CD4-positive, CD25-positive, alpha-beta regulatory T cell (primary cell): ENCODE measurements at regions not wholly inside any gene's neighbourhood (a gene's known extent, or its start where the extent isn't known, plus 50 kb on each side); places are given as distances from the start of the nearest gene placed in this dataset.

Source experiments
- ATAC-seq, 2 donors: fragments of 150-1000 bp; cut with Tn5 transposase; one replicate each; pipeline ENCODE4 v1.10.0; 2021; ENCODE audit warnings: low read depth in 2 of 2, moderate number of reproducible peaks in 2 of 2, moderate library complexity in 1 of 2
- DNase-seq, 3 donors: peaks; one replicate each; pipeline versions ENCODE4 v3.0.0 to v3.0.0-alpha.2; 2012 to 2022; ENCODE audit warnings: mixed read lengths in 1 of 3
- H3K27ac ChIP-seq: one replicate; pipeline ENCODE4 v1.7.0; 2013; ENCODE audit warnings: mild to moderate bottlenecking, low read length; ENCODE audit not compliant: insufficient read depth, poor library complexity, severe bottlenecking
- H3K27me3 ChIP-seq: one replicate; pipeline ENCODE4 v1.7.0; 2013; ENCODE audit warnings: low read length; ENCODE audit not compliant: control insufficient read depth, insufficient read depth
- H3K36me3 ChIP-seq: one replicate; pipeline ENCODE4 v1.7.0; 2013; ENCODE audit warnings: mild to moderate bottlenecking, low read length, moderate library complexity; ENCODE audit not compliant: control insufficient read depth, insufficient read depth
- H3K4me1 ChIP-seq: 2 replicates; pipeline ENCODE4 v1.7.0; 2013; ENCODE audit warnings: mild to moderate bottlenecking, low read length; ENCODE audit not compliant: insufficient read depth, control insufficient read depth, poor library complexity, severe bottlenecking
- H3K4me3 ChIP-seq: one replicate; pipeline ENCODE4 v1.7.0; 2013; ENCODE audit warnings: low read depth, mild to moderate bottlenecking, low read length, moderate library complexity
- H3K9me3 ChIP-seq, 2 experiments: 1 replicate in 1 of 2; 2 replicates in 1 of 2; pipeline ENCODE4 v1.7.0; 2013; ENCODE audit warnings: low read length in 2 of 2, mild to moderate bottlenecking in 1 of 2, moderate library complexity in 1 of 2; ENCODE audit not compliant: control insufficient read depth in 2 of 2
- H3K27ac Mint-ChIP-seq, 3 donors: one replicate each; pipeline ENCODE4 v1.8.0; 2020 to 2022; ENCODE audit warnings: mild to moderate bottlenecking in 3 of 3, mixed read lengths in 3 of 3, moderate library complexity in 2 of 3
- H3K27me3 Mint-ChIP-seq: one replicate; pipeline ENCODE4 v1.8.0; 2022; ENCODE audit warnings: mild to moderate bottlenecking, mixed read lengths
- H3K36me3 Mint-ChIP-seq: one replicate; pipeline ENCODE4 v1.8.0; 2020; ENCODE audit warnings: mixed read lengths
- H3K4me1 Mint-ChIP-seq, 4 donors: one replicate each; pipeline ENCODE4 v1.8.0; 2020 to 2022; ENCODE audit warnings: mixed read lengths in 4 of 4, mild to moderate bottlenecking in 1 of 4
- H3K4me3 Mint-ChIP-seq, 4 donors: one replicate each; pipeline ENCODE4 v1.8.0; 2020 to 2022; ENCODE audit warnings: mild to moderate bottlenecking in 4 of 4, mixed read lengths in 4 of 4, moderate library complexity in 3 of 4
- H3K9me3 Mint-ChIP-seq, 7 donors: one replicate each; pipeline ENCODE4 v1.8.0; 2020 to 2022; ENCODE audit warnings: mixed read lengths in 7 of 7, mild to moderate bottlenecking in 3 of 7, moderate library complexity in 2 of 7

- Histone ChIP-seq H3K27me3 (no peaks in the 10 kb centered on the region), H3K27ac (no peak overlapping the region), H3K9me3 (peaks cover 0 to 8% of the 10 kb centered on the region in 2 experiments), H3K4me1 (no peaks in the 10 kb centered on the region), H3K4me3 (no peak overlapping the region), H3K36me3 (no peaks in the 10 kb centered on the region)
- no peak overlapping the region for H3K27ac Mint-ChIP-seq
- H3K4me3 Mint-ChIP-seq, result no peak overlapping the region
- no peaks in the 10 kb centered on the region for H3K36me3 Mint-ChIP-seq
- peaks cover 0 to 19% (median 4%) of the 10 kb centered on the region in 7 donors for H3K9me3 Mint-ChIP-seq
- no peak for DNase-seq
- H3K27me3 Mint-ChIP-seq, result no peaks in the 10 kb centered on the region
- no peak for ATAC-seq
- H3K4me1 Mint-ChIP-seq, result no peaks in the 10 kb centered on the region
These were observed 343.9 kb upstream of the AJAP1 start for GRCh38 chr1:4310396-4310923.

- H3K9me3 ChIP-seq, result peaks cover 0 to 8% of the 10 kb centered on the region in 2 experiments
- no peak overlapping the region for H3K27ac Mint-ChIP-seq
- H3K4me3 ChIP-seq, result no peak overlapping the region
- no peak overlapping the region for H3K4me3 Mint-ChIP-seq
- H3K36me3 ChIP-seq, result no peaks in the 10 kb centered on the region
- H3K36me3 Mint-ChIP-seq, result no peaks in the 10 kb centered on the region
- H3K27ac ChIP-seq, result no peak overlapping the region
- DNase-seq (no peak), ATAC-seq (no peak)
- no peaks in the 10 kb centered on the region for H3K4me1 Mint-ChIP-seq
- no peaks in the 10 kb centered on the region for H3K27me3 ChIP-seq
- no peaks in the 10 kb centered on the region for H3K27me3 Mint-ChIP-seq
- H3K9me3 Mint-ChIP-seq, result peaks cover 0 to 20% (median 4%) of the 10 kb centered on the region in 7 donors
- no peaks in the 10 kb centered on the region for H3K4me1 ChIP-seq
These were observed 342.4 kb upstream of the AJAP1 start for GRCh38 chr1:4312024-4312423.

GRCh38 chr1:4315202-4315601 is 339.2 kb upstream of the AJAP1 start:
- no peak overlapping the region for H3K27ac ChIP-seq
- H3K9me3 ChIP-seq, result peaks cover 0 to 8% of the 10 kb centered on the region in 2 experiments
- no peaks in the 10 kb centered on the region for H3K27me3 ChIP-seq
- no peaks in the 10 kb centered on the region for H3K4me1 Mint-ChIP-seq
- H3K4me3 Mint-ChIP-seq, result no peak overlapping the region
- H3K4me3 ChIP-seq, result no peak overlapping the region
- no peaks in the 10 kb centered on the region for H3K36me3 ChIP-seq
- H3K27me3 Mint-ChIP-seq, result no peaks in the 10 kb centered on the region
- ATAC-seq (no peak), DNase-seq (no peak)
- no peaks in the 10 kb centered on the region for H3K36me3 Mint-ChIP-seq
- no peaks in the 10 kb centered on the region for H3K4me1 ChIP-seq
- H3K27ac Mint-ChIP-seq, result no peak overlapping the region
- peaks cover 0 to 20% (median 4%) of the 10 kb centered on the region in 7 donors for H3K9me3 Mint-ChIP-seq

- H3K27me3 Mint-ChIP-seq, result no peaks in the 10 kb centered on the region
- H3K4me3 Mint-ChIP-seq, result no peak overlapping the region
- Histone ChIP-seq H3K4me3 (no peak overlapping the region), H3K27ac (no peak overlapping the region), H3K9me3 (peaks cover 0 to 8% of the 10 kb centered on the region in 2 experiments), H3K4me1 (no peaks in the 10 kb centered on the region), H3K36me3 (no peaks in the 10 kb centered on the region), H3K27me3 (no peaks in the 10 kb centered on the region)
- H3K4me1 Mint-ChIP-seq, result no peaks in the 10 kb centered on the region
- ATAC-seq (no peak), DNase-seq (no peak)
- no peaks in the 10 kb centered on the region for H3K36me3 Mint-ChIP-seq
- no peak overlapping the region for H3K27ac Mint-ChIP-seq
- peaks cover 0 to 22% (median 2%) of the 10 kb centered on the region in 7 donors for H3K9me3 Mint-ChIP-seq
These were observed 337.2 kb upstream of the AJAP1 start for GRCh38 chr1:4317207-4317606.

GRCh38 chr1:4318720-4319119 is 335.7 kb upstream of the AJAP1 start:
- Mint-ChIP-seq H3K4me3 (no peak overlapping the region), H3K36me3 (no peaks in the 10 kb centered on the region), H3K9me3 (peaks cover 0 to 15% (median 2%) of the 10 kb centered on the region in 7 donors), H3K4me1 (no peaks in the 10 kb centered on the region), H3K27me3 (no peaks in the 10 kb centered on the region), H3K27ac (no peak overlapping the region)
- no peak overlapping the region for H3K27ac ChIP-seq
- peaks cover 0 to 8% of the 10 kb centered on the region in 2 experiments for H3K9me3 ChIP-seq
- no peak overlapping the region for H3K4me3 ChIP-seq
- no peak for DNase-seq
- H3K4me1 ChIP-seq, result no peaks in the 10 kb centered on the region
- no peak for ATAC-seq
- H3K36me3 ChIP-seq, result no peaks in the 10 kb centered on the region
- H3K27me3 ChIP-seq, result no peaks in the 10 kb centered on the region

GRCh38 chr1:4319496-4319895 is 334.9 kb upstream of the AJAP1 start:
- no peak overlapping the region for H3K4me3 Mint-ChIP-seq
- Histone ChIP-seq H3K27me3 (no peaks in the 10 kb centered on the region), H3K9me3 (peaks cover 0 to under 1% of the 10 kb centered on the region in 2 experiments), H3K36me3 (no peaks in the 10 kb centered on the region), H3K4me1 (no peaks in the 10 kb centered on the region), H3K27ac (no peak overlapping the region), H3K4me3 (no peak overlapping the region)
- peaks cover 0 to 14% (median 2%) of the 10 kb centered on the region in 7 donors for H3K9me3 Mint-ChIP-seq
- no peaks in the 10 kb centered on the region for H3K27me3 Mint-ChIP-seq
- no peaks in the 10 kb centered on the region for H3K36me3 Mint-ChIP-seq
- no peak overlapping the region for H3K27ac Mint-ChIP-seq
- DNase-seq (no peak), ATAC-seq (no peak)
- no peaks in the 10 kb centered on the region for H3K4me1 Mint-ChIP-seq

- no peak overlapping the region for H3K4me3 ChIP-seq
- H3K9me3 ChIP-seq, result no peaks in the 10 kb centered on the region
- no peaks in the 10 kb centered on the region for H3K36me3 ChIP-seq
- no peak overlapping the region for H3K27ac ChIP-seq
- DNase-seq, result no peak
- H3K9me3 Mint-ChIP-seq, result peaks cover 0 to 7% (median 0%) of the 10 kb centered on the region in 7 donors
- H3K27me3 ChIP-seq, result no peaks in the 10 kb centered on the region
- no peak overlapping the region for H3K27ac Mint-ChIP-seq
- H3K27me3 Mint-ChIP-seq, result no peaks in the 10 kb centered on the region
- ATAC-seq, result no peak
- no peaks in the 10 kb centered on the region for H3K4me1 ChIP-seq
- H3K4me1 Mint-ChIP-seq, result peaks cover 0 to 2% (median 0%) of the 10 kb centered on the region in 4 donors
- no peak overlapping the region for H3K4me3 Mint-ChIP-seq
- no peaks in the 10 kb centered on the region for H3K36me3 Mint-ChIP-seq
These were observed 331.5 kb upstream of the AJAP1 start for GRCh38 chr1:4322881-4323280.

- no peaks in the 10 kb centered on the region for H3K4me1 ChIP-seq
- Mint-ChIP-seq H3K4me1 (peaks cover 0 to 2% (median under 1%) of the 10 kb centered on the region in 4 donors), H3K36me3 (no peaks in the 10 kb centered on the region), H3K4me3 (no peak overlapping the region), H3K9me3 (peaks cover 0 to 7% (median 0%) of the 10 kb centered on the region in 7 donors), H3K27ac (no peak overlapping the region), H3K27me3 (no peaks in the 10 kb centered on the region)
- ATAC-seq (no peak), DNase-seq (no peak)
- H3K9me3 ChIP-seq, result no peaks in the 10 kb centered on the region
- no peaks in the 10 kb centered on the region for H3K27me3 ChIP-seq
- H3K36me3 ChIP-seq, result no peaks in the 10 kb centered on the region
- no peak overlapping the region for H3K4me3 ChIP-seq
- no peak overlapping the region for H3K27ac ChIP-seq
These were observed 331.1 kb upstream of the AJAP1 start for GRCh38 chr1:4323309-4323708.
